Cardiac fibroblast (primary cell): ENCODE measurements at regions not wholly inside any gene's neighbourhood (a gene's known extent, or its start where the extent isn't known, plus 50 kb on each side); places are given as distances from the start of the nearest gene placed in this dataset.

Experiments used
- DNase-seq, 2 donors: peaks; one replicate each; pipeline versions ENCODE4 v3.0.0 to v3.0.0-alpha.2; 2010; ENCODE audit warnings: low read depth in 2 of 2
- H3K4me3 ChIP-seq, 2 donors: replicated peaks in 1 of 2; 1 replicate in 1 of 2; 2 replicates in 1 of 2; pipeline ENCODE4 v1.5.1; 2011; ENCODE audit warnings: low read depth in 2 of 2, low read length in 2 of 2, mild to moderate bottlenecking in 2 of 2, moderate library complexity in 1 of 2
- CTCF ChIP-seq: IDR thresholded peaks from one replicate; pipeline ENCODE4 v1.5.1; 2011; ENCODE audit warnings: low read depth, mild to moderate bottlenecking, low read length, inconsistent platforms

DNA sequence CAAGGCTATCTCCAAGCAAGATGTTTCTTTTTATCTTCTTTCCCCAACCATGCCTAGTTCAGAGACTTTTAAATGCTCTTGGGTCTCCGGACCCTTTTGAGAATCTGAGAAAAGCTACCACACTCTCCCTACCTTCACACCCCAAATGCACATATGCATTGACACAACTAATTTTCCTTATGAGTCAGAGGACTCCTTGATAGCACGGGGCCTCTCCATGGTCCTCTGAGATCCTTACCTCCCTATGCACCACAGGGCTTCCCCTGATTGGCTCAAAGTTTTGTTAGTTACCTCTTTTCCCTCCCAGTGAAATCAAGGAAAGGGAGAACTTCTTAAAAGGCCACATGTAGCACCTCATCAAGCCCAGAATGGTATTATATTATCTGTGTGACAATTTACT lies 86.8 kb upstream of the ATP6AP2 start:
- no peak for DNase-seq
- H3K4me3 ChIP-seq = no peak overlapping the region
- no peak for TF ChIP-seq CTCF

DNA sequence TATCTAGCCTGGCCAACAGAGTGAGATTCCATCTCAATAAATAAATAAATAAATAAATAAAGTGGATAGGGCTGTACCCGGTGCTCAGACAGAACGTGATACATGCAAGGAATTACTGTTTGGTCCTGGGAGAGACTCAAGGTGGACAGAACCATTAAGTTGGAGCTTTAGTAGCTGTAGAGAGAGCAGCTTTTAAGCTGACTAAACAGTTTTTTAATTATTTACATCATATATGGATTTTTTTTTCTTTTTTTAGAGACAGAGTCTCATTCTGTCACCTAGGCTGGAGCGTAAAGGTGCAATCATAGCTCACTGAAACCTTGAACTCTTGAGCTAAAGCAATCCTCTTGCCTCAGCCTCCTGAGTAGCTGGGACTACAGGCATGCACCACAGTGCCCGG lies 92.5 kb upstream of the ATP6AP2 start:
- H3K4me3 ChIP-seq = no peak overlapping the region
- TF ChIP-seq CTCF = no peak
- DNase-seq = no peak

GRCh38 chrX:40485973-40486372 lies 94.8 kb upstream of the ATP6AP2 start:
- no peak for DNase-seq

GRCh38 chrX:40485102-40485826 lies 95.5 kb upstream of the ATP6AP2 start:
- DNase-seq = no peak
- TF ChIP-seq CTCF = no peak
- H3K4me3 ChIP-seq = no peak overlapping the region

More at GRCh38 chrX:40485973-40486372, 94.8 kb upstream of the ATP6AP2 start:
- no peak for TF ChIP-seq CTCF
- no peak overlapping the region for H3K4me3 ChIP-seq

- DNase-seq = no peak
- H3K4me3 ChIP-seq = no peak overlapping the region
- TF ChIP-seq CTCF = no peak
These were observed 96.2 kb upstream of the ATP6AP2 start for GRCh38 chrX:40484408-40485091.

DNA sequence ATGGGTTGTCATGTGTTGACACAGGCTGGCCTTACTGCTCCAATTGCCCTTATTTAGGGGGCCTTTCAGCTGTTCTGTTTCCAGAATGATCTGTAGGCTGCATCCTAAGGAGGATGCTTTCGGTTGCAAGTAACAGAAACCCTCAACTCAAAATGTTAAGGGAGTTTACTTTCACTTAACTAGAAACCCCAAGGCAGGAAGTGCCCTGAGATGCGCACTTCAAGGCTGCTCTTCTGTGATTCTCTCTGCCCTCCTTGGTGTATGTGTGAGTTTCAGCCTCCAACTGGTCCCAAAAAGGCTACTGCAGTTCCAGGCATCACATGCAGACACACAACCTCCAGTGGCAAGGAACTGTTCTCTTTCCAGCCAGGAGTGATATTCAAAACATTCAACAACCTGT lies 97.3 kb upstream of the ATP6AP2 start:
- H3K4me3 ChIP-seq = no peak overlapping the region
- DNase-seq = no peak
- TF ChIP-seq CTCF = no peak
